ENCODE measurements at regions not wholly inside any gene's neighbourhood (a gene's known extent, or its start where the extent isn't known, plus 50 kb on each side); places are given as distances from the start of the nearest gene placed in this dataset.
"Not testable (repeated sequence)": the region's sequence is repeated elsewhere in the genome, so short reads cannot be mapped to it uniquely, and the experiment has no call there.

GRCh38 chr10:27388761-27389399, 115.2 kb upstream of the RAB18 start:
- DNase-seq, result no peak

DNA sequence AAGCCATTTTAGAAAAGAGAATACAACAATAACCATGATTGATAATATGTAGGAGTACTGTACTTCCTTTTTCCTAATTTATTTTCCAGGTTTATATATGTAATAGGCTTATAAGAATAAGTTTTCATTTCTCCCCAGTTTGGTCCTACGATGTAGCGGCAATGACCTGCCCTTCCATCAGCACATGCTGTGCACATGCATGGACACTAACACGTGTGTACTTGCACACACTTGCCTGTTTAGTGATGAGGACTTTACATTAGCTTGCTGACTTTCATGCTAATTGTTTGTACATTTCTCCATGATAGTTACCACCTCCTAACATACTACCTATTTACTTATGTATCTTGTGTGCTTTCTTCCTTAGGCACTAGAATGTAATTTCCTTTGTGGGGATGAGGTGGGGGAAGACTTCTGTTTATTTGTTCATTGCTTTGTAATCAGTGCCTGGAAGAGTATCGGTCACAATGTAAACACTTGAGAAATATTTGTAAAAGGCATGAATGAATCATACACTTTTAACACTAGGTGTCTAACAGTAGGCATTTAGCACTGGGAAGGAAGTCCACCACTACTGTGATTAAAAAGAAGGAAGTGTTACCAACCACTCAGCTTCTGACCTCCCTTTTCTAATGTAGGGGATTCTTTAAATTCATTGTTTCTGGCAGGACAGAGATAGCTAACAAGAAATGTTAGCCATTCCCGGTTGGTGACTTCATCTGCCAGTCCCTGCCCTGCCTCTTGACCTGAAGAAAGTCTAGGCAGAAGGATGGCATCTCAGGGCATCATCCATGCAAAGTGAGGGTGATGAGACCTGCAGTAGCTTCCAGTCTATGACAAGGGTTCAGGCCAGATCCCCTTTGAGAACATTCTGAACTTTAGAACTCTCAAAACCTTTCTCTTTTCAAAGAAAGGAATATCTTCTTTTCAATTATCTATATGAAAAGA, 120.2 kb upstream of the RAB18 start:
- no peak for DNase-seq

DNA sequence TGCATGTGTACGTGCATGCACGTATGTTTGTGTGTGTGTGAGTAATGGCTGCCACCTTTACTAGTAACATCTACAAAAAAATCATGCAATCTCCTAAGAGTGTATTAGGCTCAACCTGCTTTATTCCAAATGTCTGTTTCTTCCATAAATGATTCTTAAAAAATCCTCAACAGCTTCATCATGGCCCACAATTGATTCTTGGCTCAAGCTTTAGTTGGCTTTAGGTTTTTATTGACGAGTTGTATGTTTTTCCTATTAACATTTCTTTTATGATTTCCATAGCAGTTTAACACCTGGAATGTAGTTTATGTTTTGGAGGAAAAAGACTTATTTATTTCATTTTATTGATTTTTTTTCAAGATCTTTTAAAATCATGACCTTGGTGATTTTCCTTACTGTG, 121.9 kb upstream of the RAB18 start:
- no peak for DNase-seq

DNA sequence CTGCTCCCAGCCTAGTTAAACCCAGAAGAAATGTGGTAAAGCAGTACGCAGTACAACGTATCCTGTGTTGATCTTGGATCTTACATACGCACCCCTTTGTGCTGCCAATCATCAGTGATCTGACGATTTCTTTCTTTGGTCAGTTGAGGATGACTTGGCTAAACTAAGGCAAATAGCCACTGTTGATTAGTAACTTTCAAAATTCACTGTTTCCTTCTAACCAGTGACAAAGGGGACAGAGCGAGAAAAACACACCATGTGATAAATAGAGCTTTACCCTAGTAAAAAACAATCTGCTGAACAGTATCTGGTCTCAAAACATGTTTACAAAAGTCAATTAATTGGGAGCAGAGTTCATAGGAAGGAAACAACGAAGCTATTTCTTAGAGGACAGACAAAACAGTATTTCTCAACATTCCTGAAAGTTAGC, 123.2 kb upstream of the RAB18 start:
- DNase-seq, result no peak

DNA sequence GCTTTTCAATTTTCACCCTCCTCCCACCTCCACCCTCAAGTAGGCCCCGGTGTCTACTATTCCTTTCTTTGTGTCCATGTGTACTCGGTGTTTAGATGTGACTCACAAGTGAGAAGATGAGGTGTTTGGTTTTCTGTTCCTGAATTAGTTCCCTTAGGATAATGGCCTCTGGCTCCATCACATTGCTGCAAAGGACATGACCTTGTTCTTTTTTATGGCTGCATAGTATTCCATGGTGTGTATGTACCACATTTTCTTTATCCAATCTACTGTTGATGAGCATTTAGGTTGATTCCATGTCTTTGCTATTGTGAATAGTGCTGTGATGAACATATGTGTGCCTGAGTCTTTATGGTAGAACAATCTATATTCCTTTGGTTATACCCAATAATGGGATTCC, 125.1 kb upstream of the RAB18 start:
- not testable (repeated sequence) for DNase-seq

- DNase-seq, result no peak
These were observed 130.4 kb upstream of the RAB18 start for GRCh38 chr10:27373566-27374160.

GRCh38 chr10:27372095-27372494, 131.5 kb upstream of the ACBD5 start:
- no peak for DNase-seq

- DNase-seq, result not testable (repeated sequence)
These were observed 130.8 kb upstream of the ACBD5 start for GRCh38 chr10:27371375-27371774.

- no peak for DNase-seq
These were observed 129.3 kb upstream of the ACBD5 start for GRCh38 chr10:27369880-27370279.

DNA sequence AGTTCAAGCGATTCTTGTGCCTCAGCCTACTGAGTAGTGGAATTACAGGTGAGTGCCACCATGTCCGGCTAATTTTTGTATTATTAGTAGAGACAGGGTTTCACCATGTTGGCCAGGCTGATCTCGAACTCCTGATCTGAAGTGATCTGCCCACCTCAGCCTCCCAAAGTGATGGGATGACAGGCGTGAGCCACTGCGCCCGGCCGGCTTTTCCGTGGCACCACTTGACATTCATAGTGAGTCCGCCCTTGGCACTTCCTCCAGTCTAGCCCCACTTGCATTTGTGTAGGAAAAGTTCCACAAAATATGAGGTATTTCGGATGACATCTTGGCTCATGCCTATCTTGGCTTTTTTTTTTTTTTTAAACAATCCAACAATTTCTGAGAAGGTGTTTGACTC, 128.1 kb upstream of the ACBD5 start:
- DNase-seq, result no peak

DNA sequence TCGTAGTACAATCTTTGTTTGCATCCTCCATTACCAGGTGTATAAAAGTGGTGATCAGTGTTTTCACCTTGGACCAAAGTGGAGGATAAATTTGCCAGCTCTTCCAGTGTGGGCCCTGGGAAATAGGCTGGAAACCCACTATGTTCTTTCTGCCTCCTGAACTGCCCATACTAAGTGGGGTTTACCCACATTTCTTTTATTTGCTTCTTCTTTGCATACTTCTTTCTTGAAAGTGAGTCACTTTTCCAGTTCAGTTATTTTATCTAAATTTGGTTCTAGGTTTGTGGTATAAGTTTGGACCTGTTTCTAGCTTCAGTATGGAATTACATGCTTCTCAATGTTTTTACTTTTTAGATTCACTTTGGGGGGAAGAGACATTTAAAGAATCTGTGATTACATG, 126.2 kb upstream of the ACBD5 start:
- no peak for DNase-seq

DNA sequence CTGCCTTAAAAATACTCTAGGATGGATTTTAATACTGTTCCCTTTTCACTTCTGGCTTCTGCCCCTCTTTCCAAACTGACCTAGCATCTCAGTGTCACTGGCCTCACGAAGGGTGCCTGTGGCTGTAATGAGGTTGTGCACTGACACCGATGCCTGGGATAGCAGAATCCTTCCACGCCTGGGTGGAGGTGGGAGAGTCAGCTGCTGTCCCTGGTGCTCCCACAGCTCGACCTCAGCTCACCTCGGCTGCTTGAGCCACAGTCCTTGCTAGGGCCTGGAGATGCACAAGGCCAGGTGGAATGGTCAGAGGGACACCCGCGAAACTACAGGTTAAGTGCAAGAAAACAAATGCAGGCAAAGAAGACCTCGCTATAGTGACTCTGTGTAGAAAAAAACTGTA, 123.4 kb upstream of the ACBD5 start:
- no peak for DNase-seq

DNA sequence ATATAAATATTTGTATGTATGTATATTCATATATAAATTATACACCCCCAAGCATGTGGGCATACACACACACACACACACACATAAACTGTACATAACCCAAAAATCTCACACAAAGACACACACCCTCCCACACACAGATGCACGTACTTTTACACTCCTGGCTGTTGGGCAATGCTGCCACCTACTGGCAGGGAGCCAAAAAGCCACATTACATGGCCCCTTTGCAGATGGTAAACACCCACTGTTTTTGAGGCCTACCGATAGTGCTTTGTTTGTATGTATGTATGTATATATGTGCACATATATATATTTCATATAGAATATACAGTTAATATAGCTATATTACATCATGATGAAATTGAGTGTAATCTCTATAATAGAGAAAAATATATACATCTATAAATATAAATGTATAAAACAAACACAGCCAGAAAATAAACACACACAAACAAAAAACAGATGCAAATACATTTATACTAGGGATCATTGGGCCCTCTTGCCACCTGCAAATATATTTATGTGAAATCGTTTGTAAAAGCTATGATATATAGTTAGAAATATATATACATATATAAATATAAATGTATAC, 120.1 kb upstream of the ACBD5 start:
- DNase-seq, result peak; percentile 84 to 86

DNA sequence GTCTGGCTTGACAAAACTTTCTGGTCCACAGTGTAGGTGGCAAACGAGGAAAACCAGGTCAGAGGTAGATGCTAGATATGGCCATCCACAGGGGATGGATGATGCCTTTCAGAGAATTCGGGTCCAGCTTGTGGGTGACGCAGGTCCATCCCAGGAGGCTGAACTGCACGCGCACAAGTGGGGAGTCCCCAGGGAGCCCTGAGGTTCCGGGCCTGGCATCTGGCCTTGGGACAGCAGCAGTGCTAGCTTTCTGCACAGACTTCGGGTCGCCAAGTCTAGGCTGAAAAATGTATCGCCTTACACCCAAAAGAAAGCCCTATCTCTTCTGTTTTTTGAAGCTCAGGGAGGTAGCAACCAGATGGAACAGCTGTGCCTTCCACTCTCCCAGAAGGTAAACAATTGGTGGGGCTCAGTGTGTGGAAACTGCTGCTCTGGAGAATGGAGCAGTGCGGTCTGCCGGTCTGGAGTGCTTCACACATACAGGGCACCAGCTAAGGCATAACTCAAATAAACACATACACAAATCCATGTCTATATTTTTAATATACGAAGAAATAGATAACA, 119.3 kb upstream of the ACBD5 start:
- no peak for DNase-seq

DNA sequence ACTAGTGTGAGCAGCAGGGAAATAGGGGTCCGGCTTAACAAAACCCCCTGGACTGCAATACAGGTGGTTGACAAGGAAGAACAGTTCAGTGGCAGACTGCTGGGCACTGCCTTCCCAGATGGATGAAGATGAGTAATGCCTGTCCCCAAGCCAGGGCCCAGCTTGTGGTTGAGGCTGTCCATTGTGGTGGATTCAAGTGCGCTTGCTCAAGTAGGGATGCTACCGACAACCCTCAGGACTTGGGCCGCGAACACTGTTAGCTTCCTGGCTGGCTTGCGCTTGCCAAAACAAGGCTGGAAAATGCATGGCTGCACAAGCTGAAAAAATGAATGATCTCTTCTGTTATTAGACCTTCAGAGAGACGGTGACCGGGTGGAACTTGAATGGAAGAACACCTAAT, 116.1 kb upstream of the ACBD5 start:
- no peak for DNase-seq

DNA sequence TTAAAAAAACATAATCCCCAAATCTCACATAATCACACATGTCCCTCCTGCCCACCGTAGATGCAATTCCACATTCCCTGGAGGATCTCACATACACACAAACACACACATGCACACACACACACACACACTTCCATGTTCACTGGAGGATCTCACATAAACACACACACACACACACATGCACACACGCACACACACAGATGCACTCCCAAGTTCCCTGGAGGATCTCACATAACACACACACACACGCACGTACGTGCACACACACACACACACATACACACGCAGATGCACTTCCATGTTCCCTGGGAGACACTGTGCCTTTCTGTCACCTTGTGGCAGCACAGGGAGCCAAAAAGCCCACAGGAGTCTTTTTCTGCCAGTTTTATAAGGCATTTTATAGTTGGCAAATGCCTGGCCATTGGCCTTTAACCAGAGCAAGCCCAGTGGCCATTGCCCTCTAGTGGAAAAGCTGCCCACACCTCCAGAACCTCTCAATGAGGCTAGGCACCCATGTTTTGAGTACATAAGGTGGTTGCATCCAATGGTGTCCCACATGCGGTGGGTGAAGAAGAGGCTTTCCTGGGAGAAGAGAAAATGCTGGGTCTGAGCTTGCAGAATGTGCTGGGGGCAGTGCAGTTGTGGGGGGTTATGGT, 115.4 kb upstream of the ACBD5 start:
- no peak for DNase-seq

GRCh38 chr10:27354643-27355270, 114.2 kb upstream of the ACBD5 start:
- not testable (repeated sequence) for DNase-seq

DNA sequence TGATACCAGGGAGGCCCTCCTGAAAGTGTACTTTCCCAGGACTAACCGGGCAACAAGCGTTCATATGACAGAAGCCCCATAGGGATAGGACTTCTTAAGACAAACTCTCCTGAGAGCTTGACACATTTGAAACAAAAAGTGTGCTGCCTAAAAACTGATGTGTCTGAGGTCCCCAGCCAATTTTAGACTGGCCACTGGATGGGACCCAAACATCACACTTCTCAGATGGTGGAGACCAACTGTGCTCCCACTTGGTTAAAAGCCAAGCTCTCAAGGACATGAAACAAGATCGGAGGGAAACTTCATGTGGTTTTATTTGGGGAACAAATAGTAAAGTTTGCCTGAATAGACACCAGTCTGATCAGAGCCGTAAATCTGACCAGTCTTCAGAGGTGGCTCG, 113.5 kb upstream of the ACBD5 start:
- not testable (repeated sequence) for DNase-seq

DNA sequence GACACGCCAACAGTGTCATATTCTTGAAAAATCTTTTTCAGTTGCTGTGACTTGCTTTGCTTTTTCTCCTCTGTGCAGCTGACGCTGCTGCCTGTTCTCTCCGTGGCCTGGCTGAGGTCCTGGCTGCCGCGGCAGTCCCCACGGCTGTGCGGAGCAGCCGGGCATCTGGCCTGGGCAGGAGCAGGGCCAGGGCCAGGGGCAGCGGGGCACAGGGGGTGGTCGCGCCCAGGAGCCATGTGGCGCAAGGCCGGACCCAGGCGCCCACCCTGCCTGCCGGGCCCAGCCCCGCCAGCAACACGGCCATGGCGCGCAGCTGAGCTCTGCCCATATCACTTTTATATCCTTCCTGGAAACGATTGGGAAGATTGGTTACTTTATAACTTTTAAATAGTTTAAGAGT, 109.4 kb upstream of the ACBD5 start:
- no peak for DNase-seq

GRCh38 chr10:27347827-27348207, 107.2 kb upstream of the ACBD5 start:
- DNase-seq, result not testable (repeated sequence)

DNA sequence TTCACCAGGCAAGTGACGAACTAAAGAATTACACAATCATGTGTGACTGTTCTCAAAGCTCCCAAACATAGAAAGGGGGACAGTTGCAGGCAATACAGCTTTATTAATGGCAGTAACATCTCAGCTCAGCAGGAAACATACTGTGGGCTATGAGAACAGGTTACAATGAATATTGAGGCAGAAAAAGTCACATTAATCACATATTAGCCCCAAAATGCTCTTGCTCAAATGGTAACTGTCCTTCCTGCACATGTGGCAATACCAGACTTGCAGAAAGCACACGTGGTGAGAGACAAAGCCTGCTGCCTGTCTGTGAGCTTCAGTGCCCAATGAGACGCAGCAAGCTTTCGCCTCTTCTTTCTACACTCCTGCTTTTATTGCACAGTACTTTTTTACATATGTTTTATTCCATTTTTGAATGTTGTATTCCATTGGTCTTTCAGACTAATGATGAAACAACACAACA, 104.9 kb upstream of the ACBD5 start:
- DNase-seq, result no peak

Measured in stimulated activated CD4-positive, alpha-beta T cell treated with anti-CD3 and anti-CD28 coated beads, Interleukin-2, amount 100 ng/mL, for 24 hours (primary cell).